CD4-positive, alpha-beta T cell treated with Interferon alpha-2 for 1 hour (primary cell): ENCODE measurements at regions not wholly inside any gene's neighbourhood (a gene's known extent, or its start where the extent isn't known, plus 50 kb on each side); places are given as distances from the start of the nearest gene placed in this dataset.

Source experiments
- DNase-seq, 2 donors: peaks; one replicate each; pipeline ENCODE4 v3.0.0-alpha.2; 2020 to 2022

DNA sequence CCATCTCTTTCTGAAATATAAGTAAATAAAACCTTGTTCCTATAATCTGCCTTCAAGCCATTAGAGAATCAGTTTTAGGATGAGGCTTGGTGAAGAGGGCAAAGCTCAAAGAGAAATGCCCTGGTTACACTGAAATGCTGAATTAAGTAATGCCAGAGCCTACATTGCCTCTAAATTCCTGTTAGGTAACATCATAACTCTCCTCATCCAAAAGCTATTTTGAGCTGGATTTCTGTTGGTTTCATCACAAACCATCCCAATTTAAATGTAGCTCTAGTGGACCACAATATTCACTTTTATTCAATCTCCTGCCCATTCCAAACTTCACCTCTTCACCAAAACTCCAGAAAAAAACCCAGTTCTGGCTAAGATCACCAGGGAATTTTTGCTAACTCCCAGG, 1319.7 kb upstream of the TENM3 start:
- no peak for DNase-seq

DNA sequence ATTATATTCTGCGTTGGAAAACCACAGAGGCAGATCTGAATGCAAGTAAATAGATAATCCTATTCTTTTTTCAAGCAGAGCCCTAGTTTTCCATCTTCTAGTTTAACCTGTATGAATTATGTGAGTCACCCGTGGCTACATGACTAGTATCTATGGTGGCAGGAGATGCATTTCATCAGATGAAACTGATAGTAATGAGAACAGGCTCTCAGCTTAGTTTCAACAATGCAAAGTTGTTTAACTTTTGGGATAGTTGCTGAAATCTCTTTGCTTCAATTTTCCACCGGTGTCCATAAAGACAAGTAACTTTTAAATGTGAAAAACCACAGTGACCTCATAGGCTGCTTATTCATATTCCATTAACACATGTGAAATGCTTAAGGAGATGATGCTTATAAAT, 1317.4 kb upstream of the TENM3 start:
- DNase-seq: no peak

DNA sequence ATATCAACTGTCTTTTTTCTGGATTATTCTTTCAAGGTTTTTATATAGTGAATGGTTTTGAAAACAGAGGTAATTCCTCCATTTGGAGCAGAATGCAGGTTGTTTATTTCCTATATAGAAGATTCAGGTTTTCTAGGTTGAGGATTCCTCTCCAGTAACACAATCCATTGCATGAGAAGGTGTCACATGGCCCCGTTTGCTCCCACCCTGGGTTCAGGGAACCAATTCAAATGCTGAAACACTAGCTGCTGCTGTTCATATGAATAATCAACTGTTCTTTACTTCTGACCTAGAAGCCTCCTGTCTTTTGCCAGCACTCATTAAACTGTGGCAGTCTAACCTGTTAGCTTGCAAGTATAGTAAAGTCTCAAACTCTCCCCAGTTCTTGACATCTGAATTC, 1316.9 kb upstream of the TENM3 start:
- no peak for DNase-seq

DNA sequence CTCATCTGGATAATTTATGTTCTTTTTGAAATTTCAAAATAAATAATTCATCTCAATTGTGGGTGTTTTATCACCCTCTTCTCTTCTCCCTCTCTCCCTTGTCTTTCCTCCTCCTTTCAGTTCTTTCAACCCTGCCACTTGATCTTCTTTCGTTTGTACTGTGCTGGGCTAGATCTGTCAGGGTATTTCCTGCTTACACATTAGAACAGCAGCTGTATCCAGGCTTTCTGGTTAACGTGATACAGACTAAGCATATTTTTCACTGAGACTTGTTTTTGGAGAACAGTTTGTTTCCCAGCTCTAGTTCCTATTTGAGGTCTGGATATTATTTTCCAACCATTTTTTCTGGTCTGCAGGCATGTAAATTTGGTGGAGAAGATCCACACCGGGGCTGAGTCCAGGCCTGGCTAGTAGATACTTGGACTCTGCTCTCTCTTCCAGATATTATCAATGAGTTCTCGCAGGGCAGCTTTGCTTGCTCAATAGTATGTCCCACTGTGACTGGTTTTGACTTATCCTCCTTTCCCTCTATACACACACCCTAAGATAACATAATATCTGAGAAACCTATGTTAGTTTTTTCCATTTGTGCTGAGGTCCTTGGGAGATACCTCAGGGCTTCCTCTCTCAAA, 1310.7 kb upstream of the TENM3 start:
- no peak for DNase-seq

DNA sequence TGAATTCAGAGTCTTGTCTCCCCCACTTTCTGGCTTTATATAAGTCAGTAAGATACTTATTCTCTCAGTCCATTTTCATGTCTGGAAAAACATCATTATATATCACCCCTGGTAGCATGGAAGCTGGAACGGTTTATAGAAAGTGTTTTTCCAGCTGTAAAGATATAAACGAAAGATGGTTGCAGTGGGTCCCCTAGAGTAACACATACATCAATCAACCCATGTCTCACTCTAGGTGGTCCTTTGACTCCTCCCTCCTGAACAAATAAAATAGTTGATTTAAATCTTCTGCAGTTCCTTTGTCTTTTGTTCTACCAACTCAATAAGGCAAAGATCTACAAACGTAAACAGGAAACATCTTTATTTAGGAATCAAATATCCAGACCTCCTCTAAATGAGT, 1306.1 kb upstream of the TENM3 start:
- DNase-seq: no peak

DNA sequence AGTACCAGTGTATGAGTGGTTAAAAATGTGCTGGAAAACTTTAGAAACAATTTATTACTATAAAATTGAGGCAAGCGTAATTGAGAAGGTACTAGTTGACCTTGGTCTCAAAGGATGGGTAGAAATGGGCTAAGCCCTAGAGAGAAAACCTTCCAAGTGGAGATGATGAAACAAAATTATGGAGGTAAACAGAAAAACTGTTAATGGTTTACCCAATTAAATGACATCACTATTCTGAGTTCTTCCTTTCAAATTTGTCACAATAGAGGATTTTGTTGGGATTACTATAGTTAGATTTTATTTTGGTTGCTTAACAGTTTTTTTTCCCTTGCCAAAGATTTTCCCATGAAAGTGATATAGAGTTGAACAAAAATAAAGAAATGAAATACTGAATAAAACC, 1302.5 kb upstream of the TENM3 start:
- DNase-seq: no peak

DNA sequence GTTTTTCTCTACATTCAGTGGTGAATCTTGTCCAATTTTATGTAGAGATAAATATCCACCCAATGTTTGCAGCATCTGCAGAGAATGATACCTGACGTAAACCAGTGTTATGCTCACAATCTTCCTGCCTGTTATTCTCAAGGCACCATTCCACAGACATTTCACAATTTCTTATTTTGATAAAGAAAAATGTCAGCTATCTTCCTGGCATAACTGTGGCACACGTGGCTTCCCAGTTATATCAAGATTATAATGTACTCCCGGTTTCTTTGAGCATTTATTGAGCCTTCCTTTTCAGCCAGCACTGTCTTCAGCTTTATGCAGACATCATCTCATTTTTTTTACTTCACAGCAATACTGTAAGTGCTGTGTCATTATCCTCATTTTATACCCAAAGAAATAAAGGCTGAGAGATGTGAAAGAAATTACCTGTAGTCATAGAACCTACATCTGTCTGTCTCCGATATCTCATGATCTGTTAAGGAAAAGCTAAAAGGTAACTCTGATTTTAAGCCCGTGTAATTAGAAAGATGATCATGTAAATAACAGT, 1300.8 kb upstream of the TENM3 start:
- DNase-seq: no peak

DNA sequence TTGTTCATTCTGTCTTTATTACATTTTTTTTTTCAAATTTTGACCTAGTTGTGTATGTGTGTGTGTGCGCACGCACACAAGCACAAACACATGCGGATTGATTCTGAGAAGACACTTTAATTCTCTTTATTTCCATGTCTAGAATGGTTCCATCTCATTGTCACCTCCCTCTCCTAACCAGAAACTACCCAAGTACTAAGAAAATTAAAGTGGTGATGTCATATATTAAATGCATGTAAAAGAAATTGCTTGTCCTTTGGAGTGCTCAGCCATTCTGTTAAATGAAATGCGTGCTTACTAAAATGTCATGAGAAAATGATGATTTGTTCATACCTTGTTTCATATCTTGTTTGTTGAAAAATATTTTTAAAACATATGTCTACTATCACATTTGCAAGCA, 1297.0 kb upstream of the TENM3 start:
- no peak for DNase-seq

DNA sequence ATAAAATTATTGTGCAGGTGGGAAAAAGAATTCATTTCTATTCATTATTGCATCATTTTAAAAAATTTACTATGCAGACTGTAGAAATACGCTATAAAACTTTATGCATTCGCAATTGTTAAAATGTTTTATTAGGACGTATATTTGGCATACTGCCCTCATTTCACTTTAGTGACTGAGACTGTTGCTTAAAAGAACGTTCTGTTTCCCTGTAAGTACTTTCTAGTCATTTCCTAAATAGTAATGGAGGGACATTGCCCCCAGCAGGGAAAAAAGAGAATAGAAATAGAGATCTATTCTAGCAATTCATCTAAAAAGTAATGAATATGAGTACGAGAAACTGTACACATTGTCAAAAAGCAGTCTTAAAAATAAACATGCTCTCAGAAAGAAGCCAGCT, 1295.8 kb upstream of the TENM3 start:
- no peak for DNase-seq

DNA sequence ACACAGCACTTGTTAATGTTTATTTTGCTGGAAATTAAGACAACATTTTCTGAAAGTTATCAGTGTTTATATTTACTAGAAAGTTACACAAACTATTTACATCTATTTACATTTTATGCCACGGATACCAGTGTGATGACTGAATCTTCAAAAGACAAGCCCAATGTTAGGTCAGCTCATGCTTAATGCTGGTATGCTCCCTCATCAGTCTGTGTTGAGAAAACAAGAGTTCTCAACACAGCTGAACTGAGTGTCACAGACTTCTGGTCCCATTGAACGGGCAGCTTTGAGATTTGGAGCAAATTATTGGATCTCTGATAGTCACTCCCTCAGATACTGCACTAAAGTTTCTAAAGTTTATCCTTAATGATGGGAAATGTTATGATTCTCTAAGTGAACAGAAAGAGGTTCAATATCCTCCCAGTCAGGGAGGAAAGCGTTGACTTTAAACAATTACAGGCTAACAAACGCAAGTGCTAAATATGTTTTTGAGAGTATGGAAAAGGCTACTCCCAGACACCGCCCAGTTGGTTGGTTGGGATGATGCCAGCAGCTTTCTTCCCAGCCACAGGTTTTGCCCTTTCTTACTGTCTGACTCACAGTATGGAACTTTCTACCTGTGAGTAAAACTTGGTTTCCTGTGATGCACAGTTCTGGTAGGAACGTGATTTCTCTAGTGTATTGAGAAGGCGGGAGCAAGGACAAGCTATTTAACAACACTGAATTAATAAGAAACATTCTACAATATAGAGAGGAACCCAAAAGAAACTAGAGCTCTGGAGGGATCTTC, 1293.6 kb upstream of the TENM3 start:
- no peak for DNase-seq

DNA sequence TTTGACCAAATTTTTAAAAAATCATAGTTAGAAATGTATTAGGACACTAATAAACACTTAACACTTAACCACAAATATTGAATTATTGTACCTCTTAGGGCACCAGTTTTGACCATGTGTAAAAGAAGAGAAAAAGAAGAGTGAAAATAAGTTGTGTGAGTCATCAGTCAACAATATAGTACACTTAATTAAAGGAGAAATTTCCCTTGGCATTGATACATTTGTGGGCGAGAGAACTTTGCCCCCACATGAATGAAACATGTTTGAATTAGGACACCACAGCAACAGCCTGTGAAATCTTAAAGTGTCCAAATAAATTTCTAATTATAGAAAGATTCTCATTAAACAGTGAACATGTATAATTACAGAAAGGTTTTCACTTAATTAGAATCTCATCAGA, 1292.8 kb upstream of the TENM3 start:
- DNase-seq: no peak

DNA sequence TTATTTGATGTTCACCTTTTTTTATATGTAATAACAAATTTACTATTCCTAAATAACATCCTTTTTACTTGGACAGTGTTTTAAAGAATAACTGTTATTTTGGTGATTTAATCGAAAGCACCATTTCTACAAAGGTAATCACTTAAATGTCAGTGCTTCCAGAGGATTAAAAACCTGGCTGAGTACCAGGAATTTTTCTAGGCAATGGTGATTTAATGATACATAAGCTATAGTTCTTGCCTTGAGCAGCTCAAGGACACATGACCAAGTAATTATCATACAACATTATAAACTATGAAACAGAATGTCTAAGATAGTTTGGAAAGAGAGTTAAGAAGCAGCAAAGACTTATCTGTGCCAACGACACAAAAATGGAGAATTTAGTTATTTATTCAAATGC, 1291.9 kb upstream of the TENM3 start:
- DNase-seq: no peak

DNA sequence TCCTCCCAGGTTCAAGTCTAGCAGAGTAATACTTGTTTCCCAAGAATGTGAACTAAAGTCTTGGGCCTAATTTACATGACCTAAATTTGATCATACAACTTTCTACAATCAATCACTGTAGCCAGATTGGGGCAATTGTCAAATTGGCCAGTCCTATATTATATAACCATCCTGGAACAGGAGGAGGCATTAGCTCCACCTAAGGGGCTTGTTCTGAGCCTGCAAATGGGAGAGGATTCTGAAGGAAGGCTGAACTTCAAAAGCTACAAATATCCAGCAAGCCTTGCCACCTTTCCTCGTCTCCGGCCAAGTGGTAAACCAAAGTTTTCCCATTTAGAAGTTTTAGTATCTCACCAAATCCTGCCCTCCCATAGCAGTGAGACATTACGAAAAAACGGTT, 1289.6 kb upstream of the TENM3 start:
- no peak for DNase-seq

DNA sequence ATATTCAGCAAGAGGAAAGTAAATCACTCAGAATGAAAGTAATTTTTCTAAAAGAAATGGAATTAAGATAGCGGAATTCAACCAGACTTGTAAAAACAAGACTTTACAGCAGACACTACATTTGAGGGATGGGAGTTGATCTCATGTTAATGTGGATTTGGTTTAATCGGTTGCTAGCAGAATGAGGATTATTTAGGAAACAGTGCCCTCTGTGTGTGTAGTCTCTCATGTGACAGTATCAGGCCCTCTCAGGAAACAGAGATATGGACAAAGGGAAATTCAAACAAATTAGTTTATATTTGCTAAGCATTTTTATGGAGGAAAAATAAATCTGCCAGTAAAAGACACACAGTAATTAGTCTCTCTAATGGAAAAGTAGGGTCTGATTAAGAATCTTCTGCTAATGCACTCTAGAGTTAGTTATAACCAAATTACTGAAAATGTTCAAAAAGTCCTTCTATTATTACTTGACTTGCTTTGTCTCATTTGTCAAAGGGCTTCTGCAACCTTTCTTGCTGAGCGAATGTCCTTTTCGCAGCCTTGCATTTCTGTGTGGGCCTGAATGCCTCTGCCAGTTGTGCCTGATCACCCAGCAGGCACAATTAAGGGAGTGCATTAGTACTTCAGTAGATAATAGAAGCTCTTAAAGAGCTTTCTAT, 1282.3 kb upstream of the TENM3 start:
- no peak for DNase-seq

DNA sequence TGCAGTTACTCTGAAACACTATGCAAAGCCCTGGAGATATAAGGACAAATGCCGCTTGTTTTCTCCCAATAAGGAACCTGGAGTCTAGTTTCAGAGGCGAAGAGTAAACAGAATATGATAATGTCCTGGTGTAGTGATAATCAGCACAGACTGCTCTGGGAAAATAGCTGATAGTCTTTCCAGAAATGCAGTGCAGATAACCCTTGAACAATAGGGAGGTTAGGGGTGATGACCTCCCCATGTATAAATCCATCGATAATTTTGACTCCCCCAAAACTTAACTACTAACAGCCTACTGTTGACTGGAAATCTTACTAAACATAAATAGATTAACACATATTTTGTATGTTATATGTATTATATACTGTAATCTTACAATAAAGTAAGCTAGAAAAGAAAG, 1280.9 kb upstream of the TENM3 start:
- no peak for DNase-seq

DNA sequence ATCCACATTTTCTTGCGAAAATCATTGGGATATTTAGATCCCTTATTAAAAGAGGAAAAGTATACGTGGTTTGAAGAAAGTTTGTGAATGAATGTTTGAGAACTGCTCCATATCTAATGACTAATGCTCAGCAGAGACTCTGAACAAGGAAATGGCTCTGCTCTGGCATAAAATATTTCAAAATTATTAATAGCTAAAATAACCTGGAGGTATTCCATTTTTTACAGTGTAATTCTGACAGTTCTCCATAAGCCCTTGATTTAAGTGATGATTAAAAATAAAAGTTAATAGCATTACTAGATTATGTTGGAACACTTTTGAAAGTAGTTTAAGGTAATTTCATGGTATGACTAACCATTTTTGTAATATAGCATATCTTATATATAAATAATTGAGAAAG, 1276.9 kb upstream of the TENM3 start:
- no peak for DNase-seq

DNA sequence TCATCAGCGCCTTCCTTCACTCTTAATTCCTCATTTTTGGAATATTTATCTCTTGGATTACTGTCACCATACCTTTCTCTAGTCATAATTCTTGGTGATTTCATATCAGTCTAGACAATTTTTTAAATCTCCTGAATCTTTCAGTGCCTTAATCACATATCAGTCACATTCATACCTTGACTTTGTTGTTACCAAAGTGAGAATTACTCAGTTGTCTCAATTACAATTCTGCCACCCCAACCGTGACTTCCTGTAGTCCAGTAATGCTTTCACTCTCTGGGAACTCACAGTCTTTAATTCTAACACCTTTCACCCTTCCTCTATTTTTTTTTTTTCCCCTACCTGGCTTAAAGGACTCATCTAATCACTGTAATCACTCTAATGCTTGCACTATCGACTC, 1275.3 kb upstream of the TENM3 start:
- no peak for DNase-seq

DNA sequence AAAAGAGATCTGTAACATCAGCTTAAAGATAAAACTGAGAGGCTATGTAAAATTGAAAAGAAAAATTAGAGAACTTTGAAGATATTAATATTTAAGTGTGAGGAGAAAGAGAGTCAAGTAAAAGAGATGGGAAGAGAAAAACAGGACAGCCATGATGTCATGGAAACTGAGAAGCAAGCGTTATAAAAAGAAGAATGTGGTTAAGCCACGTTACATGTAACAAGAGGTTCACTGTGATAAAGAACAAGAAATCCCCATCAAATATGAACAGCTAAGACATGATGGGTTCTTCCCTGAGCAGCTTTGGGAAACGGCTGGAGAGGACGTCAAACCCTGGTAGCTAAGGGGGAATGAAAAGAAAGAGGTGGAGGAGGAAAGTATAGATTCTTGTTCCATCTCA, 1269.3 kb upstream of the TENM3 start:
- no peak for DNase-seq

DNA sequence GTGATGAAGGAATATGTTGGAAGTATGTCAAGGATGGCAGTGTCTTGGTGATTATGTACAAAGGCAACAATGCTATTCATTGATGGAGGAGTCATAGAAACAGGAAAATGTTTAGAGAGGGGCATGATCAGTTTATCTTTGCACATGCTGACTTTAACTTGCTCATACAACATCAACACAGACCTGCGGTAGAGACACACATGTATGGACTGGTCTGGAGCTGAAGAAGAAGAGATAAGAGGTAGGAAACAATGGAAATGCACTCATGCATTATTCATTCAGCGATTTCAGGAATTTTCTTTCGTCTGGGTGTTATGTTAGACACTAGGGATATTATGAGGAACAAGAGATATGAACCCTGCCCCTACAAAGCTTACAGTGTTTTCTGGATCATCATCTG, 1252.3 kb upstream of the TENM3 start:
- DNase-seq: no peak

DNA sequence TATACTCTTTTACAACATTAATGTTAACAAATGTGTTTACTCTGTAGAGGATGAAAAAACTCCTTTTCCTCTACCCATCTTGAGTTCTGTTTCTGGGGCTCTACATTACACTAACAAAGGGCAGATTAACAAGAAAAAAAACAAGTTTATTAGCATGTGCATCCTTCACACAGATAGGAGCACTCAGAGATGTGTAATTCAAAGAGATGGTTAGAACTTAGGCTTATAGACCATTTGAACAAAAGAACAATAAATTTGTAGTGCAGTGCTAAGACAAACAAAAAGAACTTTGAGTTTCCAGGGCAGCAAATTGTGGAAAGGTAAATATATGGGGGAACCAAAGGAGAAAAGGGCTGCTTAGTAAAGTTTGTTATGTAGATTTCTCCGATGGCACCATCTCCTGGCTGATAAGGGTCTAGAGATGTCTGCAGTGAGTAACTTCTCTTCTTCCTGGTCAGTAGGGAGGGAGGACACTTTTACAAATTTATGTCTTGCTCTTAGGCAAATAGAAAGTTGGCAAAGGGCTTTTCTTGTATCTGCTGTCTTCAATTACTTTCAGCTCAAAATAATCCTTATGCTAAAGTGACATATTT, 1249.9 kb upstream of the TENM3 start:
- no peak for DNase-seq

DNA sequence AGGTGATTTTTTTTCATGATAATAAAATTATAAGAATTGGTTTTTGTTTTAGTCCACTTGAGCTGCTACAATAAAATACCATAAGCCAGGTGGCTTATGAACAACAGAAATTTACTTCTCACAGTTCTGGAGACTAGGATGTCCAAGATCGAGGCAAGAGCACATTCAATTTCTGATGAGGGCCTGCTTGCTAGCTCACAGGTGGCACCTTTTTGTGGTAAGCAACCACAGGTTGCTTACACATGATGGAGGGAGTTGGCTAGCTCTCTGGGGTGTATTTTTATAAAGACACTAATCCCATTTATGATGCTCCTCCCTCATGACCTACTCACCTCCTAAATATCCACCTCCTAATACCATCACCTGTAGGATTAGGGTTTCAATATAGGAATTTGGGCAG, 1248.5 kb upstream of the TENM3 start:
- DNase-seq: no peak

DNA sequence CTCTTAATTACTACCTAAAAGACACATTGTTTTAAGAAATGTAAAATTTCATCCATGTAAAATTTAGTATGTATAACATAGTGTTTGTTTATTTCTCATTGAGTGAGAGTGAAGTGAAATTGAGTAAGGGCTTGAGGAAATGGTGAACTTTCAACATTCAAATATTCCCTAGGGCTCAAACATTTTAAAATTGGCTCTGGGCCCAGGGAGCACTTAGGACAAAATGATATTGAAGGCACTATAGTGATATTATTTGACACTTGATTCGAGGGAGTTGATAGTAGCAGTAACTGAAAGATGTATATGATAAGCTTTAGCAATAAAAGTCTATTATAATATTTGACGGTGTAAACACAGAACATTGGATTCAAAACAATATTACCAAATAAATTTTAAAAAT, 1244.0 kb upstream of the TENM3 start:
- no peak for DNase-seq

DNA sequence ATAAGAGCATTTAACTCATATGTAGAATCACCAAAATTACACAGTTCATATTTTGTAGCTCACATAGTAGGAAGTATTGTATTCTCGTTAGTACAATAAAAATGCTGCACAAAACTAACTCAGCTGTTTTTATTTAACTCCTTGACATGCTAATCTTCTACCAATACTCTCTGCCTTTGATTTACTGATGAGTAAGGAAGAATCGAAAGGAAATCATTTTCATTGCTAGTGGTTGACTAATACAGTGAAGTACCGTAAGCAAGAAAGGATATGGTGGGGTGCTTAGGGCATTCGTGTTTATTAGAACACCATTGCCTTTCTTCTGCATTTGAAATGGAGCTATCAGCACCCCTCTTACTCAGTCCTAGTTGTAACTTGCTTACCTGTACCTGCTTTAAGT, 1239.1 kb upstream of the TENM3 start:
- no peak for DNase-seq
